ENCODE measurements at regions not wholly inside any gene's neighbourhood (a gene's known extent, or its start where the extent isn't known, plus 50 kb on each side); places are given as distances from the start of the nearest gene placed in this dataset.

DNA sequence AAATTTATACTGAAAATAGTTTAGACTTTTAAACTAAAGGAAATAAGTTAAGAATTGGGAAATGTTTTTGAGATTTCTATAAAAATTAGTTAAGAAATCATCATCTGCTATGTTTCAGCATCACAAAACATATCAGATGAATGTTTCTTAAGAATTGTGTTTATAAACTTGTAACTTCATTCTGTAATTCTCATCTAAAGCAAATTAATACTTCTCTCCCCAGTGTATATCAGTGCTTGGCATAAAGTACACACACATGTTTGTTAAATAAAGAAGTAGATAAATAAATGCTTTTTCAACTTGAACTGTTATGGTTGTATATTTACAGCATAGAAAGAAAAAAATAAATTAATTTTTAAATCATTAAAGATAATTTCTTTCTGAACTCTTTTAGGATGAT is 245.9 kb upstream of the SLITRK3 start:
- Histone ChIP-seq H2BK15ac (ENCODE audit: low read length) (no peak overlapping the region), H3K36me3 (replicated peaks in 1 of 2; ENCODE audit: control insufficient read depth in 2 of 2, insufficient read depth in 2 of 2, low read length in 2 of 2) (no peaks in the 10 kb centered on the region), H3K18ac (ENCODE audit: low read length) (no peak overlapping the region), H3K14ac (ENCODE audit: low read length) (no peak overlapping the region), H4K8ac (ENCODE audit: low read depth, low read length) (no peak overlapping the region), H3K23ac (ENCODE audit: low read depth, low read length, poor library complexity) (no peak overlapping the region), H2BK5ac (ENCODE audit: low read length) (no peak overlapping the region), H3K4me3 (ENCODE audit: low read length in 2 of 2) (no peak overlapping the region), H3K4me2 (ENCODE audit: insufficient read depth, low read length, poor library complexity, severe bottlenecking) (no peak overlapping the region), H3K79me1 (ENCODE audit: low read depth, low read length) (no peaks in the 10 kb centered on the region), H3K4me1 (ENCODE audit: control insufficient read depth in 2 of 2, insufficient read depth in 1 of 2, low read depth in 1 of 2, low read length in 2 of 2) (no peaks in the 10 kb centered on the region), H3K27me3 (ENCODE audit: control insufficient read depth in 3 of 3, insufficient read depth in 3 of 3, low read depth in 1 of 3, low read length in 3 of 3) (peaks cover 0 to 2% (median 0%) of the 10 kb centered on the region in 3 experiments), H2BK12ac (ENCODE audit: low read length) (no peak overlapping the region), H2AK5ac (ENCODE audit: low read depth, low read length) (no peak overlapping the region), H2BK120ac (ENCODE audit: low read depth, low read length) (no peak overlapping the region), H4K91ac (ENCODE audit: low read depth, low read length, poor library complexity) (no peak overlapping the region), H3K9me3 (replicated peaks in 1 of 2; ENCODE audit: control insufficient read depth in 2 of 2, insufficient read depth in 1 of 2, low read depth in 1 of 2, low read length in 2 of 2) (no peaks in the 10 kb centered on the region), H3K9ac (ENCODE audit: low read depth, low read length, poor library complexity) (no peak overlapping the region), H3K4ac (ENCODE audit: low read length) (no peak overlapping the region), H3K27ac (replicated peaks; ENCODE audit: low read length) (no peak overlapping the region), H2AFZ (ENCODE audit: low read length) (no peak overlapping the region)
- no peak for DNase-seq (ENCODE audit: low spot score)

DNA sequence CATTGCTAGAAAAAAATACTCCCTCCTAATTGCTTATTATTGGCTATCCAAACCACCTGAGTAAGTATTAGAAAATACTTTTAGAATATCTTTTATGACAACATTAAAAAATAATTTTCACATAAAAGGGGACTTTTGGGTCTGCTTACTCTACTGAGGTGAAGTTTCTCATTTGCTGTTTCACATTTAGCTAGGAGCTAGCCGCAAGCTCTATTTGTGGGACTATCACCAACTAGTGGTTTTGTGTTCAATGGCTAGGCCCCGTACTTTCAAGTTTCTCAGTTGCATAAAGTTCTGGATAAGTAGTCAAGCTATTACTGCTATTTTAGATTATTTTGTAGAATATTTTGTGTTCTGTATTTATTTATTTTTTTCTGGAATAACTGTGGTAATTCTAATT is 244.2 kb upstream of the SLITRK3 start:
- Histone ChIP-seq H3K4me3 (ENCODE audit: low read length in 2 of 2) (no peak overlapping the region), H3K4me1 (ENCODE audit: control insufficient read depth in 2 of 2, insufficient read depth in 1 of 2, low read depth in 1 of 2, low read length in 2 of 2) (no peaks in the 10 kb centered on the region), H2BK120ac (ENCODE audit: low read depth, low read length) (no peak overlapping the region), H3K18ac (ENCODE audit: low read length) (no peak overlapping the region), H2BK15ac (ENCODE audit: low read length) (no peak overlapping the region), H4K8ac (ENCODE audit: low read depth, low read length) (no peak overlapping the region), H3K9me3 (replicated peaks in 1 of 2; ENCODE audit: control insufficient read depth in 2 of 2, insufficient read depth in 1 of 2, low read depth in 1 of 2, low read length in 2 of 2) (no peaks in the 10 kb centered on the region), H3K4me2 (ENCODE audit: insufficient read depth, low read length, poor library complexity, severe bottlenecking) (no peak overlapping the region), H3K27me3 (ENCODE audit: control insufficient read depth in 3 of 3, insufficient read depth in 3 of 3, low read depth in 1 of 3, low read length in 3 of 3) (no peaks in the 10 kb centered on the region), H2AFZ (ENCODE audit: low read length) (no peak overlapping the region), H3K4ac (ENCODE audit: low read length) (no peak overlapping the region), H3K36me3 (replicated peaks in 1 of 2; ENCODE audit: control insufficient read depth in 2 of 2, insufficient read depth in 2 of 2, low read length in 2 of 2) (no peaks in the 10 kb centered on the region), H3K9ac (ENCODE audit: low read depth, low read length, poor library complexity) (no peak overlapping the region), H3K27ac (replicated peaks; ENCODE audit: low read length) (no peak overlapping the region), H2BK12ac (ENCODE audit: low read length) (no peak overlapping the region), H2BK5ac (ENCODE audit: low read length) (no peak overlapping the region), H3K23ac (ENCODE audit: low read depth, low read length, poor library complexity) (no peak overlapping the region), H2AK5ac (ENCODE audit: low read depth, low read length) (no peak overlapping the region), H3K79me1 (ENCODE audit: low read depth, low read length) (no peaks in the 10 kb centered on the region), H3K14ac (ENCODE audit: low read length) (no peak overlapping the region), H4K91ac (ENCODE audit: low read depth, low read length, poor library complexity) (no peak overlapping the region)
- DNase-seq (ENCODE audit: low spot score): no peak
- WGBS, 2 donors (ENCODE audit: extremely low coverage in 2 of 2, insufficient read length in 2 of 2, insufficient replicate concordance in 1 of 2): no CpG with 5 or more reads among the region's 2 CpGs

DNA sequence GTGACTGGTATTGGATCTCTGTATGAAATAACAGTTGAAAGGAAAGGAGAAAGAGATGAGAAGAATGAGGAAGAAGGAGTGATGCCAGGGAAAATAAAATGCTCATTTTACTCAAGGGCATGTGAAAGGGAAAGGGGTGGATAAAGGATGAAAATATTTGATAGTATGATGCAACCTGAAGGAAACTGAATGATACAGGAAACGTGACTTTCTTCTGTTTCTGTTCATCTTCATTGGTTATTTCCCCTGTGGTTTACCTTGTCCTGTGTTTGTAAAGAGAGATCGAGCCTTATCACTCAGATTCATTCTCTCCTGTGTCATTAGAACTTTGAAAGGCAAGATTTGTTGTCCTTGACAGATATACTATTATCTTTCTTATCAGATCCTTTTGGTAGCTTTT is 243.6 kb upstream of the SLITRK3 start:
- Histone ChIP-seq H3K14ac (ENCODE audit: low read length) (no peak overlapping the region), H3K27ac (replicated peaks; ENCODE audit: low read length) (no peak overlapping the region), H3K23ac (ENCODE audit: low read depth, low read length, poor library complexity) (no peak overlapping the region), H3K36me3 (replicated peaks in 1 of 2; ENCODE audit: control insufficient read depth in 2 of 2, insufficient read depth in 2 of 2, low read length in 2 of 2) (no peaks in the 10 kb centered on the region), H3K4ac (ENCODE audit: low read length) (no peak overlapping the region), H4K91ac (ENCODE audit: low read depth, low read length, poor library complexity) (no peak overlapping the region), H3K4me3 (ENCODE audit: low read length in 2 of 2) (no peak overlapping the region), H3K9ac (ENCODE audit: low read depth, low read length, poor library complexity) (no peak overlapping the region), H2BK120ac (ENCODE audit: low read depth, low read length) (no peak overlapping the region), H3K79me1 (ENCODE audit: low read depth, low read length) (no peaks in the 10 kb centered on the region), H3K9me3 (replicated peaks in 1 of 2; ENCODE audit: control insufficient read depth in 2 of 2, insufficient read depth in 1 of 2, low read depth in 1 of 2, low read length in 2 of 2) (no peaks in the 10 kb centered on the region), H3K27me3 (ENCODE audit: control insufficient read depth in 3 of 3, insufficient read depth in 3 of 3, low read depth in 1 of 3, low read length in 3 of 3) (no peaks in the 10 kb centered on the region), H3K18ac (ENCODE audit: low read length) (no peak overlapping the region), H2AFZ (ENCODE audit: low read length) (no peak overlapping the region), H4K8ac (ENCODE audit: low read depth, low read length) (no peak overlapping the region), H3K4me1 (ENCODE audit: control insufficient read depth in 2 of 2, insufficient read depth in 1 of 2, low read depth in 1 of 2, low read length in 2 of 2) (no peaks in the 10 kb centered on the region), H3K4me2 (ENCODE audit: insufficient read depth, low read length, poor library complexity, severe bottlenecking) (no peak overlapping the region), H2BK15ac (ENCODE audit: low read length) (no peak overlapping the region), H2BK12ac (ENCODE audit: low read length) (no peak overlapping the region), H2BK5ac (ENCODE audit: low read length) (no peak overlapping the region), H2AK5ac (ENCODE audit: low read depth, low read length) (no peak overlapping the region)
- no peak for DNase-seq (ENCODE audit: low spot score)
- no CpG with 5 or more reads among the region's 2 CpGs for WGBS, 2 donors (ENCODE audit: extremely low coverage in 2 of 2, insufficient read length in 2 of 2, insufficient replicate concordance in 1 of 2)

DNA sequence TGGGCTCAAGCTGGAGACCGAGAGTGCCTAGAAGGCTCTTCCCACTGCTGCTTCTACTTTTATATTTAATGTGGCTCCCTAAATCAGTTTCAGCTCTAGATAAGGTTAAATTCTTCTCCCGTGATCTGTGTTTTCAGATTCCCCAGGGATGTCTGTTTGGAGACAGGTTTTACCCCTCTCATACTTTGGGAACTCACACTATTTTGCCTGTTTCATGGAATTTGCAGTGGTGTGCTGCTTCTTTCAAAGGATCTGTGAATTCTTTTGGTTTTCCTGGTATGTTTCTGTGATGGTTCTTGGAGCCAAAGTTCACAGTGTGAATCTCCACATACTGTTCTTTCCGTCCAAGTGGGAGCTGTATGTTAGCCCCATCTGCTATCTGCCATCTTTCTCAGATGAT is 238.3 kb upstream of the SLITRK3 start:
- no peak overlapping the region for H3K23ac ChIP-seq (ENCODE audit: low read depth, low read length, poor library complexity)
- H4K8ac ChIP-seq (ENCODE audit: low read depth, low read length): no peak overlapping the region
- H3K27ac ChIP-seq (replicated peaks; ENCODE audit: low read length): no peak overlapping the region
- H3K9ac ChIP-seq (ENCODE audit: low read depth, low read length, poor library complexity): no peak overlapping the region
- no peaks in the 10 kb centered on the region for H3K4me1 ChIP-seq (ENCODE audit: control insufficient read depth in 2 of 2, insufficient read depth in 1 of 2, low read depth in 1 of 2, low read length in 2 of 2)
- H3K27me3 ChIP-seq (ENCODE audit: control insufficient read depth in 3 of 3, insufficient read depth in 3 of 3, low read depth in 1 of 3, low read length in 3 of 3): no peaks in the 10 kb centered on the region
- no peaks in the 10 kb centered on the region for H3K79me1 ChIP-seq (ENCODE audit: low read depth, low read length)
- no peak overlapping the region for H2BK5ac ChIP-seq (ENCODE audit: low read length)
- no peak overlapping the region for H2BK15ac ChIP-seq (ENCODE audit: low read length)
- no peak overlapping the region for H3K4me2 ChIP-seq (ENCODE audit: insufficient read depth, low read length, poor library complexity, severe bottlenecking)
- no peak overlapping the region for H2AK5ac ChIP-seq (ENCODE audit: low read depth, low read length)
- no peak overlapping the region for H2BK120ac ChIP-seq (ENCODE audit: low read depth, low read length)
- H3K14ac ChIP-seq (ENCODE audit: low read length): no peak overlapping the region
- H3K4ac ChIP-seq (ENCODE audit: low read length): no peak overlapping the region
- WGBS, 2 donors (ENCODE audit: extremely low coverage in 2 of 2, insufficient read length in 2 of 2, insufficient replicate concordance in 1 of 2): no CpG with 5 or more reads among the region's 3 CpGs
- H2AFZ ChIP-seq (ENCODE audit: low read length): no peak overlapping the region
- H3K4me3 ChIP-seq (ENCODE audit: low read length in 2 of 2): no peak overlapping the region
- peaks cover 0 to 2% of the 10 kb centered on the region in 2 donors for H3K9me3 ChIP-seq (replicated peaks in 1 of 2; ENCODE audit: control insufficient read depth in 2 of 2, insufficient read depth in 1 of 2, low read depth in 1 of 2, low read length in 2 of 2)
- no peak for DNase-seq (ENCODE audit: low spot score)
- no peak overlapping the region for H4K91ac ChIP-seq (ENCODE audit: low read depth, low read length, poor library complexity)
- H3K18ac ChIP-seq (ENCODE audit: low read length): no peak overlapping the region
- H3K36me3 ChIP-seq (replicated peaks in 1 of 2; ENCODE audit: control insufficient read depth in 2 of 2, insufficient read depth in 2 of 2, low read length in 2 of 2): no peaks in the 10 kb centered on the region
- H2BK12ac ChIP-seq (ENCODE audit: low read length): no peak overlapping the region
